HCT116 (cell line): ENCODE measurements at regions not wholly inside any gene's neighbourhood (a gene's known extent, or its start where the extent isn't known, plus 50 kb on each side); places are given as distances from the start of the nearest gene placed in this dataset.

Experiments
- ATAC-seq: fragments of 200-7000 bp; cut with Tn5 transposase; 2 replicates; pipeline ENCODE4 v1.9.1; 2020; ENCODE audit warnings: mild to moderate bottlenecking, moderate library complexity
- BruUV-seq: library from RNA; stranded (reverse); fragments of 400-500 nt; replicated peaks from 2 replicates; lab custom pipeline; 2021; lab: Mats Ljungman, UMichigan
- CTCF ChIA-PET: fragments of 300-600 bp; sonication (Branson Sonifier 250); formaldehyde crosslinking; loops from one replicate; lab custom pipeline; 2021; ENCODE audit warnings: antibody characterized with exemption; lab: Charles Lee
- POLR2A ChIA-PET: fragments of 300-600, 350-600 bp; sonication (Branson Sonifier 250); formaldehyde crosslinking; loops from one replicate; lab custom pipeline; 2021; ENCODE audit warnings: antibody characterized with exemption; lab: Charles Lee
- RAD21 ChIA-PET, 2 experiments: fragments of 300-600 bp; sonication (Branson Sonifier 250); formaldehyde crosslinking; loops; one replicate each; lab custom pipeline; 2023; ENCODE audit warnings: low total read pairs in 2 of 2; ENCODE audit not compliant: uncharacterized antibody in 2 of 2, unreplicated experiment in 2 of 2, low non-redundant PET in 1 of 2; lab: Charles Lee
- DNase-seq: peaks from one replicate; pipeline ENCODE4 v3.0.0-alpha.2; 2010; ENCODE audit warnings: low read depth, low spot score
- H2AFZ ChIP-seq: fragments of 200-600 bp; shearing (Covaris generic), sonication (generic); 2 replicates; pipeline ENCODE4 v1.6.1; 2017; ENCODE audit warnings: low read depth, mixed run types, mixed read lengths, antibody characterized with exemption, low read length; ENCODE audit not compliant: poor library complexity, severe bottlenecking
- H3K27ac ChIP-seq: 2 replicates; pipeline ENCODE4 v1.5.1; 2012; ENCODE audit warnings: low read depth, low read length
- H3K27me3 ChIP-seq: fragments of 200-600 bp; sonication (generic); 2 replicates; pipeline ENCODE4 v1.6.1; 2016; ENCODE audit warnings: mixed run types, low read length, mixed read lengths; ENCODE audit not compliant: insufficient read depth
- H3K36me3 ChIP-seq, 2 experiments: fragments of 200-500 bp in 1 of 2; fragments of 200-600 bp in 1 of 2; sonication (Bioruptor generic) in 1 of 2; sonication (generic) in 1 of 2; 2 replicates each; pipeline versions ENCODE4 v1.5.1 to v1.6.1; 2014 to 2016; ENCODE audit warnings: low read length in 2 of 2, inconsistent platforms in 1 of 2, mixed read lengths in 1 of 2, mixed run types in 1 of 2; ENCODE audit not compliant: insufficient read depth in 2 of 2, control insufficient read depth in 1 of 2
- H3K4me1 ChIP-seq, 2 experiments: fragments of 200-600 bp in 1 of 2; sonication (generic) in 1 of 2; 2 replicates each; pipeline versions ENCODE4 v1.5.1 to v1.6.1; 2012 to 2017; ENCODE audit warnings: low read length in 2 of 2, inconsistent platforms in 1 of 2, mild to moderate bottlenecking in 1 of 2, mixed read lengths in 1 of 2, mixed run types in 1 of 2, moderate library complexity in 1 of 2; ENCODE audit not compliant: insufficient read depth in 2 of 2, control insufficient read depth in 1 of 2
- H3K4me2 ChIP-seq: fragments of 200-600 bp; sonication (generic); 2 replicates; pipeline ENCODE4 v1.6.1; 2017; ENCODE audit warnings: mixed run types, low read length, mixed read lengths
- H3K4me3 ChIP-seq, 2 experiments: fragments of 200-600 bp in 1 of 2; sonication (generic) in 1 of 2; replicated peaks in 1 of 2; 2 replicates each; pipeline ENCODE4 v1.5.1; 2011 to 2016; ENCODE audit warnings: low read length in 2 of 2, control low read depth in 1 of 2, low read depth in 1 of 2, mild to moderate bottlenecking in 1 of 2, mixed read lengths in 1 of 2, mixed run types in 1 of 2
- H3K79me2 ChIP-seq: fragments of 200-600 bp; sonication (generic); 2 replicates; pipeline ENCODE4 v1.6.1; 2017; ENCODE audit warnings: mild to moderate bottlenecking, mixed run types, low read length, moderate library complexity, mixed read lengths; ENCODE audit not compliant: insufficient read depth
- H3K9ac ChIP-seq: fragments of 200-600 bp; sonication (generic); 2 replicates; pipeline ENCODE4 v1.6.1; 2016; ENCODE audit warnings: low read length, mixed read lengths
- H3K9me2 ChIP-seq: fragments of 200-600 bp; sonication (generic), shearing (Covaris generic); 2 replicates; pipeline ENCODE4 v1.6.1; 2017; ENCODE audit warnings: mixed run types, mild to moderate bottlenecking, moderate library complexity; ENCODE audit not compliant: insufficient read depth
- H3K9me3 ChIP-seq, 2 experiments: fragments of 200-500 bp in 1 of 2; fragments of 200-600 bp in 1 of 2; sonication (Bioruptor generic) in 1 of 2; sonication (generic) in 1 of 2; 2 replicates each; pipeline ENCODE4 v1.6.1; 2014 to 2017; ENCODE audit warnings: low read length in 2 of 2, mixed read lengths in 2 of 2, inconsistent platforms in 1 of 2, low read depth in 1 of 2, mild to moderate bottlenecking in 1 of 2, mixed run types in 1 of 2, moderate library complexity in 1 of 2; ENCODE audit not compliant: control insufficient read depth in 1 of 2, insufficient read depth in 1 of 2
- H4K20me1 ChIP-seq: fragments of 200-600 bp; sonication (generic), shearing (Covaris generic); 2 replicates; pipeline ENCODE4 v1.6.1; 2017; ENCODE audit warnings: mixed run types, mild to moderate bottlenecking, moderate library complexity; ENCODE audit not compliant: insufficient read depth
- CBX3 ChIP-seq: IDR thresholded peaks from 2 replicates; pipeline ENCODE4 v1.6.1; 2012; ENCODE audit warnings: low read depth
- CEBPB ChIP-seq: IDR thresholded peaks from 2 replicates; pipeline ENCODE4 v1.6.1; 2012; ENCODE audit warnings: low read depth
- EGR1 ChIP-seq: IDR thresholded peaks from 2 replicates; pipeline ENCODE4 v1.6.1; 2012; ENCODE audit warnings: low read depth
- ELF1 ChIP-seq: IDR thresholded peaks from 2 replicates; pipeline ENCODE4 v1.6.1; 2012; ENCODE audit warnings: low read depth, borderline replicate concordance
- EZH2phosphoT487 ChIP-seq: fragments of 200-600 bp; IDR thresholded peaks from 2 replicates; pipeline ENCODE4 v1.6.1; 2018; ENCODE audit warnings: antibody characterized with exemption, borderline replicate concordance
- FOSL1 ChIP-seq: IDR thresholded peaks from 2 replicates; pipeline ENCODE4 v1.6.1; 2012; ENCODE audit warnings: low read depth
- POLR2AphosphoS5 ChIP-seq: IDR thresholded peaks from 2 replicates; pipeline ENCODE4 v1.6.1; 2011; ENCODE audit warnings: mild to moderate bottlenecking, low read depth, low read length, moderate library complexity
- SIN3A ChIP-seq: IDR thresholded peaks from 2 replicates; pipeline ENCODE4 v1.6.1; 2012; ENCODE audit warnings: low read depth
- SP1 ChIP-seq: IDR thresholded peaks from 2 replicates; pipeline ENCODE4 v1.6.1; 2012; ENCODE audit warnings: low read depth
- ZFX ChIP-seq: fragments of 450-650 bp; IDR thresholded peaks from 2 replicates; pipeline ENCODE4 v1.6.1; 2017
- ZNF274 ChIP-seq: fragments of 200-500 bp; sonication (Bioruptor generic); IDR thresholded peaks from 2 replicates; pipeline ENCODE4 v1.6.1; 2014; ENCODE audit warnings: mild to moderate bottlenecking, low read depth, low read length, inconsistent platforms
- intact Hi-C: fragments of 100-400 bp; cut with micrococcal nuclease; formaldehyde crosslinking; loops from 2 replicates; pipeline ENCODE4 v1.10.0; 2022
- TF ChIP-seq, protein P1 (sequence below): IDR thresholded peaks from 2 replicates; pipeline ENCODE4 v1.6.1; 2011; ENCODE audit warnings: mild to moderate bottlenecking, low read length, moderate library complexity; ENCODE audit not compliant: insufficient replicate concordance; ENCODE audit errors: extremely low read depth
- TF ChIP-seq, protein P2 (sequence below): IDR thresholded peaks from 2 replicates; pipeline ENCODE4 v1.6.1; 2012; ENCODE audit warnings: low read depth
- TF ChIP-seq, protein P3 (sequence below): IDR thresholded peaks from 2 replicates; pipeline ENCODE4 v1.6.1; 2012
- TF ChIP-seq, protein P4 (sequence below): IDR thresholded peaks from 2 replicates; pipeline ENCODE4 v1.6.1; 2012

DNA sequence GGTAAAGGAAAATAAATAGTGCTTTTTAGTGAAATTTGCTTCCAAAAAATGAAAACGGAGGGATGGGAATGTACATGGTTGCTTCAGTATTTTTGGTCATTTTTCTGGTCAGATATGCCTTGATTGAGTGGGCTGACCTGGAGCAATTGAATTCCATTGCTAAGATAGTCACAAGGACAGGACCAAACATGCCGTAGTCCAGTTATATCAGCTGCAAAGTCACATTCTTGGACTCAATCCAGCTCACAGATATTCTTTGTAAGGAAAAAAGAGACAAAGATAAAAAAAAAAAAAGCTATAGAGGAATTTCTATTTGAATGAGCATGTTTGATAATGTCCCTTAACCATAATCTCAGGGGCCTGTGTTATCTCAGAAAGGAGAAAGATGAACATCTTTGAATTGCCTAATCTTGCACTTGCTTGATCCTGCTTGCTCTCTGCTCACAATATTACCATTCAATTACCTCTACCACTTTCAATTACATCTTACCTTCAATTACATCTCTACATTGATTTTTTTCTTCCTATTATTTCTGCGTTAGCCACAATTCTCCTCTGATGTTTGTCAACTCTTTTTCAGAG lies 75.4 kb upstream of the PACRGL start:
- Histone ChIP-seq H3K4me3 (no peak overlapping the region), H3K27ac (no peak overlapping the region), H2AFZ (no peak overlapping the region), H3K36me3 (no peaks in the 10 kb centered on the region), H3K27me3 (peaks cover 3% of the 10 kb centered on the region; the same call in 1 of the 2 replicates), H3K9me2 (no peaks in the 10 kb centered on the region), H3K9ac (no peak overlapping the region), H3K4me1 (no peaks in the 10 kb centered on the region), H3K9me3 (no peaks in the 10 kb centered on the region), H3K79me2 (no peaks in the 10 kb centered on the region), H3K4me2 (no peak overlapping the region), H4K20me1 (no peaks in the 10 kb centered on the region)
- no peak for ATAC-seq
- intact Hi-C loops = no loop called here
- CTCF ChIA-PET = no interaction called here
- TF ChIP-seq, protein P1, sequence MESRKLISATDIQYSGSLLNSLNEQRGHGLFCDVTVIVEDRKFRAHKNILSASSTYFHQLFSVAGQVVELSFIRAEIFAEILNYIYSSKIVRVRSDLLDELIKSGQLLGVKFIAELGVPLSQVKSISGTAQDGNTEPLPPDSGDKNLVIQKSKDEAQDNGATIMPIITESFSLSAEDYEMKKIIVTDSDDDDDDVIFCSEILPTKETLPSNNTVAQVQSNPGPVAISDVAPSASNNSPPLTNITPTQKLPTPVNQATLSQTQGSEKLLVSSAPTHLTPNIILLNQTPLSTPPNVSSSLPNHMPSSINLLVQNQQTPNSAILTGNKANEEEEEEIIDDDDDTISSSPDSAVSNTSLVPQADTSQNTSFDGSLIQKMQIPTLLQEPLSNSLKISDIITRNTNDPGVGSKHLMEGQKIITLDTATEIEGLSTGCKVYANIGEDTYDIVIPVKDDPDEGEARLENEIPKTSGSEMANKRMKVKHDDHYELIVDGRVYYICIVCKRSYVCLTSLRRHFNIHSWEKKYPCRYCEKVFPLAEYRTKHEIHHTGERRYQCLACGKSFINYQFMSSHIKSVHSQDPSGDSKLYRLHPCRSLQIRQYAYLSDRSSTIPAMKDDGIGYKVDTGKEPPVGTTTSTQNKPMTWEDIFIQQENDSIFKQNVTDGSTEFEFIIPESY = no peak
- TF ChIP-seq POLR2AphosphoS5 (no peak), CBX3 (no peak)
- RAD21 ChIA-PET = no interaction called here
- POLR2A ChIA-PET = no interaction called here
- no peak for DNase-seq
- BruUV-seq = no TSS peak

DNA sequence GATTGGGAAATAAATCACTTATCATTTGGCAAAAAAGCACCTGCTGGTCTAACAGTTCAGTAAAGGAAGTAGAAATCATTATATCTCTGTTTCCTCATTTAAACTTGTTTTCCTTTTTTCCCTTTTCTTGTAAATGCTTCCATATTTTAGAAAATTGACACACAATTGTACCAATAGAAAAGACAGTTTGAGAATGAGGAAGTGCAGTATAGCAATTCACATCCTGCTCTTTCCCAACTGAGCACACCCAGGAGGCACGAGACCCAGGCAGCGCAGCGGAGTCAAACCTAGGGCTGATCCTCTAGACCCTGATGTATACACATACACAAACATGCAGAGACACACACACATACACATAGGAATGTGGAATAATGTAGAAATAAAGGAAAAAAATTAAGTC lies 74.8 kb upstream of the PACRGL start:
- no peak overlapping the region for H3K27ac ChIP-seq
- CTCF ChIA-PET = no interaction called here
- H3K4me3 ChIP-seq = no peak overlapping the region
- H3K27me3 ChIP-seq = peaks cover 3% of the 10 kb centered on the region; the same call in 1 of the 2 replicates
- H3K4me1 ChIP-seq = no peaks in the 10 kb centered on the region
- RAD21 ChIA-PET = no interaction called here
- H3K36me3 ChIP-seq = no peaks in the 10 kb centered on the region
- H4K20me1 ChIP-seq = no peaks in the 10 kb centered on the region
- no peaks in the 10 kb centered on the region for H3K79me2 ChIP-seq
- H3K9me2 ChIP-seq = no peaks in the 10 kb centered on the region
- no peak overlapping the region for H3K4me2 ChIP-seq
- H3K9me3 ChIP-seq = no peaks in the 10 kb centered on the region
- no TSS peak for BruUV-seq
- no peak overlapping the region for H3K9ac ChIP-seq
- POLR2A ChIA-PET = no interaction called here
- no peak overlapping the region for H2AFZ ChIP-seq
- no peak for ATAC-seq
- no peak for DNase-seq
- intact Hi-C loops = no loop called here
- TF ChIP-seq FOSL1 = no peak
- no peak for TF ChIP-seq SIN3A
- TF ChIP-seq, protein P2, sequence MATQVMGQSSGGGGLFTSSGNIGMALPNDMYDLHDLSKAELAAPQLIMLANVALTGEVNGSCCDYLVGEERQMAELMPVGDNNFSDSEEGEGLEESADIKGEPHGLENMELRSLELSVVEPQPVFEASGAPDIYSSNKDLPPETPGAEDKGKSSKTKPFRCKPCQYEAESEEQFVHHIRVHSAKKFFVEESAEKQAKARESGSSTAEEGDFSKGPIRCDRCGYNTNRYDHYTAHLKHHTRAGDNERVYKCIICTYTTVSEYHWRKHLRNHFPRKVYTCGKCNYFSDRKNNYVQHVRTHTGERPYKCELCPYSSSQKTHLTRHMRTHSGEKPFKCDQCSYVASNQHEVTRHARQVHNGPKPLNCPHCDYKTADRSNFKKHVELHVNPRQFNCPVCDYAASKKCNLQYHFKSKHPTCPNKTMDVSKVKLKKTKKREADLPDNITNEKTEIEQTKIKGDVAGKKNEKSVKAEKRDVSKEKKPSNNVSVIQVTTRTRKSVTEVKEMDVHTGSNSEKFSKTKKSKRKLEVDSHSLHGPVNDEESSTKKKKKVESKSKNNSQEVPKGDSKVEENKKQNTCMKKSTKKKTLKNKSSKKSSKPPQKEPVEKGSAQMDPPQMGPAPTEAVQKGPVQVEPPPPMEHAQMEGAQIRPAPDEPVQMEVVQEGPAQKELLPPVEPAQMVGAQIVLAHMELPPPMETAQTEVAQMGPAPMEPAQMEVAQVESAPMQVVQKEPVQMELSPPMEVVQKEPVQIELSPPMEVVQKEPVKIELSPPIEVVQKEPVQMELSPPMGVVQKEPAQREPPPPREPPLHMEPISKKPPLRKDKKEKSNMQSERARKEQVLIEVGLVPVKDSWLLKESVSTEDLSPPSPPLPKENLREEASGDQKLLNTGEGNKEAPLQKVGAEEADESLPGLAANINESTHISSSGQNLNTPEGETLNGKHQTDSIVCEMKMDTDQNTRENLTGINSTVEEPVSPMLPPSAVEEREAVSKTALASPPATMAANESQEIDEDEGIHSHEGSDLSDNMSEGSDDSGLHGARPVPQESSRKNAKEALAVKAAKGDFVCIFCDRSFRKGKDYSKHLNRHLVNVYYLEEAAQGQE = no peak
- TF ChIP-seq SP1 = no peak
- TF ChIP-seq ZNF274 = no peak
- TF ChIP-seq EZH2phosphoT487 = no peak
- TF ChIP-seq EGR1 = no peak
- no peak for TF ChIP-seq ELF1
- TF ChIP-seq, protein P3, sequence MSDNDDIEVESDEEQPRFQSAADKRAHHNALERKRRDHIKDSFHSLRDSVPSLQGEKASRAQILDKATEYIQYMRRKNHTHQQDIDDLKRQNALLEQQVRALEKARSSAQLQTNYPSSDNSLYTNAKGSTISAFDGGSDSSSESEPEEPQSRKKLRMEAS = no peak
- TF ChIP-seq, protein P4, sequence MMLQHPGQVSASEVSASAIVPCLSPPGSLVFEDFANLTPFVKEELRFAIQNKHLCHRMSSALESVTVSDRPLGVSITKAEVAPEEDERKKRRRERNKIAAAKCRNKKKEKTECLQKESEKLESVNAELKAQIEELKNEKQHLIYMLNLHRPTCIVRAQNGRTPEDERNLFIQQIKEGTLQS = no peak
- TF ChIP-seq ZFX = no peak
- TF ChIP-seq CEBPB = no peak
- no peak for TF ChIP-seq CBX3
